Breast epithelium (tissue), 4 donors: ENCODE measurements at regions not wholly inside any gene's neighbourhood (a gene's known extent, or its start where the extent isn't known, plus 50 kb on each side); places are given as distances from the start of the nearest gene placed in this dataset.

Source experiments
- DNase-seq, 2 donors: peaks; one replicate each; pipeline ENCODE4 v3.0.0-alpha.2; 2019; ENCODE audit warnings: low spot score in 2 of 2
- H3K27ac ChIP-seq, 2 donors: fragments of 200-600 bp; sonication (generic) in 1 of 2; one replicate each; pipeline ENCODE4 v1.5.1; 2016 to 2019; ENCODE audit warnings: mild to moderate bottlenecking in 1 of 2
- H3K27me3 ChIP-seq, 2 donors: fragments of 200-600 bp; sonication (generic) in 1 of 2; one replicate each; pipeline versions ENCODE4 v1.5.1 to v1.6.0; 2017 to 2019; ENCODE audit warnings: control low read depth in 1 of 2, mild to moderate bottlenecking in 1 of 2
- H3K36me3 ChIP-seq: fragments of 200-600 bp; one replicate; pipeline ENCODE4 v1.5.1; 2019
- H3K4me1 ChIP-seq, 2 donors: fragments of 200-600 bp; sonication (generic); one replicate each; pipeline ENCODE4 v1.5.1; 2016 to 2019; ENCODE audit warnings: control low read depth in 1 of 2
- H3K4me3 ChIP-seq, 3 donors: fragments of 200-600 bp; sonication (generic); 1 replicate in 2 of 3; 2 replicates in 1 of 3; pipeline ENCODE4 v1.5.1; 2016 to 2019; ENCODE audit warnings: mild to moderate bottlenecking in 3 of 3, moderate library complexity in 2 of 3
- H3K9me3 ChIP-seq, 2 donors: fragments of 200-600 bp; sonication (generic) in 1 of 2; one replicate each; pipeline ENCODE4 v1.5.1; 2016 to 2019; ENCODE audit warnings: control low read depth in 1 of 2
- POLR2A ChIP-seq: fragments of 450-650 bp; IDR thresholded peaks from one replicate; pipeline ENCODE4 v1.6.1; 2016; ENCODE audit warnings: antibody characterized with exemption, mild to moderate bottlenecking, moderate library complexity
- POLR2AphosphoS5 ChIP-seq, 3 donors: sonication (generic); formaldehyde crosslinking; IDR thresholded peaks; one replicate each; pipeline ENCODE4 v1.6.1; 2017; ENCODE audit warnings: antibody characterized with exemption in 3 of 3
- intact Hi-C: fragments of 100-400 bp; cut with DNase I; formaldehyde crosslinking; loops from one replicate; pipeline ENCODE4 v1.15.1; 2023; ENCODE audit warnings: low total_unique reads
- TF ChIP-seq, protein P1 (sequence below), 3 donors: fragments of 450-650 bp; IDR thresholded peaks; one replicate each; pipeline ENCODE4 v1.5.1; 2016 to 2017; ENCODE audit warnings: antibody characterized with exemption in 3 of 3, mild to moderate bottlenecking in 3 of 3, moderate library complexity in 3 of 3

- H3K4me3 ChIP-seq, result no peak overlapping the region
- DNase-seq, result no peak
- H3K36me3 ChIP-seq, result no peaks in the 10 kb centered on the region
- H3K27ac ChIP-seq, result no peak overlapping the region
- intact Hi-C loops, result no loop called here
- TF ChIP-seq POLR2A (no peak), POLR2AphosphoS5 (IDR thresholded peaks at IDR 0.05) (no peak)
- TF ChIP-seq, protein P1, sequence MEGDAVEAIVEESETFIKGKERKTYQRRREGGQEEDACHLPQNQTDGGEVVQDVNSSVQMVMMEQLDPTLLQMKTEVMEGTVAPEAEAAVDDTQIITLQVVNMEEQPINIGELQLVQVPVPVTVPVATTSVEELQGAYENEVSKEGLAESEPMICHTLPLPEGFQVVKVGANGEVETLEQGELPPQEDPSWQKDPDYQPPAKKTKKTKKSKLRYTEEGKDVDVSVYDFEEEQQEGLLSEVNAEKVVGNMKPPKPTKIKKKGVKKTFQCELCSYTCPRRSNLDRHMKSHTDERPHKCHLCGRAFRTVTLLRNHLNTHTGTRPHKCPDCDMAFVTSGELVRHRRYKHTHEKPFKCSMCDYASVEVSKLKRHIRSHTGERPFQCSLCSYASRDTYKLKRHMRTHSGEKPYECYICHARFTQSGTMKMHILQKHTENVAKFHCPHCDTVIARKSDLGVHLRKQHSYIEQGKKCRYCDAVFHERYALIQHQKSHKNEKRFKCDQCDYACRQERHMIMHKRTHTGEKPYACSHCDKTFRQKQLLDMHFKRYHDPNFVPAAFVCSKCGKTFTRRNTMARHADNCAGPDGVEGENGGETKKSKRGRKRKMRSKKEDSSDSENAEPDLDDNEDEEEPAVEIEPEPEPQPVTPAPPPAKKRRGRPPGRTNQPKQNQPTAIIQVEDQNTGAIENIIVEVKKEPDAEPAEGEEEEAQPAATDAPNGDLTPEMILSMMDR (IDR thresholded peaks at IDR 0.05), result no peak
- no peaks in the 10 kb centered on the region for H3K4me1 ChIP-seq
- no peaks in the 10 kb centered on the region for H3K27me3 ChIP-seq
- H3K9me3 ChIP-seq, result peaks cover 0 to 9% of the 10 kb centered on the region in 2 donors
Observed at GRCh38 chr12:126342866-126343265, 1277.6 kb downstream of the AACS start.

DNA sequence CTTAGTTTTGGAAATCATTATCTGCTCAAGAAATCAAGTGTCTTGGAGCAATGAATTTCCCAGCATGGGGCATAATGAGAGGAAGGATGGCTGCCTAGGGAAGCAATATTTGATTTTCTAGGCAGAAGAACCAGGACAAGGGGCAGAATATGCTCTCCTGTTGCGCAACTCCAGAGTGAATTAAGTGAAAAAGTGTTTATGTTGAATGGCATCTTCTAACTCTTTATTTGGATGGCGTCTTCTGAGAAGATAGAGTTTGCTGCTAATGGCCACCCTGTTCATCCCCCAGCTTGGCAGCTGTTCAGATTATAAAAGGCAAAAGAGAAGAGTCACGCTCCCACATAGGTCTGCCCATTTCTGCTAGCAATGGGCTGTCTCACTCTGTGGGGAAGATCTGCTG is 1278.1 kb downstream of the AACS start:
- intact Hi-C loops, result no loop called here
- Histone ChIP-seq H3K4me3 (no peak overlapping the region), H3K27me3 (no peaks in the 10 kb centered on the region), H3K36me3 (no peaks in the 10 kb centered on the region), H3K27ac (no peak overlapping the region), H3K4me1 (no peaks in the 10 kb centered on the region), H3K9me3 (peaks cover 0 to 9% of the 10 kb centered on the region in 2 donors)
- TF ChIP-seq, protein P1 (IDR thresholded peaks at IDR 0.05), result no peak
- TF ChIP-seq POLR2A, result no peak
- no peak for TF ChIP-seq POLR2AphosphoS5 (IDR thresholded peaks at IDR 0.05)
- DNase-seq, result no peak

- Histone ChIP-seq H3K27ac (no peak overlapping the region), H3K27me3 (no peaks in the 10 kb centered on the region)
- intact Hi-C loops, result no loop called here
Observed at GRCh38 chr12:126346087-126346486, 1280.9 kb downstream of the AACS start.

DNA sequence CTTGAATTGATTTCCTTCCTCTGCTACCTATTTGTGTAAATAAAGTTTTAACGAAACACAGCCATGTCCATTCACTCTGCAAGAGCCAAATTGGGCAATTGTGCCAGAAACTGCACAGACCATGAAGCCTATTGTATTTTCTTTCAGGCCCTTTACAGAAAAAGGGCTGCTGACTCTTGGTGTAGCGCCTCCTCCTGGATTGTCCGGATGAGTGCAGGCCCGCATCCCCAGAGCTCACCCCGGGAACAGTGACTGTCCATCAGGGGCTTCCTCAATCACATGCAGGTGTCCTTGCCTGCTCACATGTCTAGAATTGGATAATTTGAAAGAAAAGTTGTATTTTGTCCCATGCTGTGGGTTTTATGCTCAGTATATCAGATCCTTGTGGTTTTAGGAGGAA is 1282.2 kb downstream of the AACS start:
- no peaks in the 10 kb centered on the region for H3K27me3 ChIP-seq
- intact Hi-C loops, result no loop called here
- DNase-seq, result no peak
- H3K4me1 ChIP-seq, result no peaks in the 10 kb centered on the region
- H3K27ac ChIP-seq, result no peak overlapping the region
- no peak overlapping the region for H3K4me3 ChIP-seq
- TF ChIP-seq POLR2A (no peak), POLR2AphosphoS5 (IDR thresholded peaks at IDR 0.05) (no peak)
- TF ChIP-seq, protein P1 (IDR thresholded peaks at IDR 0.05), result no peak
- no peaks in the 10 kb centered on the region for H3K9me3 ChIP-seq
- no peaks in the 10 kb centered on the region for H3K36me3 ChIP-seq

More at GRCh38 chr12:126346087-126346486, 1280.9 kb downstream of the AACS start:
- DNase-seq, result no peak
- H3K9me3 ChIP-seq, result no peaks in the 10 kb centered on the region
- no peak for TF ChIP-seq POLR2AphosphoS5 (IDR thresholded peaks at IDR 0.05)
- TF ChIP-seq POLR2A, result no peak
- TF ChIP-seq, protein P1 (IDR thresholded peaks at IDR 0.05), result no peak
- H3K4me1 ChIP-seq, result no peaks in the 10 kb centered on the region
- H3K36me3 ChIP-seq, result no peaks in the 10 kb centered on the region
- H3K4me3 ChIP-seq, result no peak overlapping the region

DNA sequence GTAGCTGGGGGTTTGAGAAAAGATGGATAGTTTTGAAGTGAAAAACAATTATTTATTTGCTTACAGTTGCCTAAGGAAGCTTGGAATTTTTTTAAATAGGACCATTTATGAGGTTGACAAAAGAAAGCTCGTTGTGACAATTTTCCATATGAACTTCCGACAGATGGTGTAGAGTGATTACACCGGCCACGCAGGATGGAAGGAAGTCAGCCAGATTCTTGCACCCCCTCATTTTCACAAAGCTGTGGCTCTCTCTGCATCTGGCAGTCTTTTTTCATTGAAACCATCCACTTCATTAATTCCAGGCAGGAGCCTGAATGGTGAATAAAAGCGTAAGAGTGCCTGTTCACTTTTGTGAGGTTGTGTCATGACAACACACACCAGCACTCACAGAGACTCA is 1284.1 kb downstream of the AACS start:
- no peak for DNase-seq

More for the DNA sequence above, 1284.1 kb downstream of the AACS start:
- Histone ChIP-seq H3K9me3 (no peaks in the 10 kb centered on the region), H3K4me3 (no peak overlapping the region), H3K27me3 (no peaks in the 10 kb centered on the region), H3K27ac (no peak overlapping the region), H3K36me3 (no peaks in the 10 kb centered on the region), H3K4me1 (no peaks in the 10 kb centered on the region)
- intact Hi-C loops, result no loop called here
- TF ChIP-seq, protein P1 (IDR thresholded peaks at IDR 0.05), result no peak
- TF ChIP-seq POLR2AphosphoS5 (IDR thresholded peaks at IDR 0.05), result no peak
- TF ChIP-seq POLR2A, result no peak
